Uterus (tissue), 2 donors: ENCODE measurements at regions not wholly inside any gene's neighbourhood (a gene's known extent, or its start where the extent isn't known, plus 50 kb on each side); places are given as distances from the start of the nearest gene placed in this dataset.

Experiments
- POLR2A ChIP-seq, 2 donors: fragments of 450-650 bp; IDR thresholded peaks; one replicate each; pipeline ENCODE4 v1.6.1; 2016; ENCODE audit warnings: antibody characterized with exemption in 2 of 2, mild to moderate bottlenecking in 1 of 2, moderate library complexity in 1 of 2
- TF ChIP-seq, protein P1 (sequence below), 4 experiments: fragments of 200-600 bp in 2 of 4; fragments of 450-650 bp in 2 of 4; sonication (generic) in 2 of 4; IDR thresholded peaks; one replicate each; pipeline ENCODE4 v1.5.1; 2016 to 2019; ENCODE audit warnings: antibody characterized with exemption in 4 of 4, mild to moderate bottlenecking in 2 of 4, moderate library complexity in 1 of 4

GRCh38 chr17:31724619-31725018, 134.4 kb downstream of the COPRS start:
- TF ChIP-seq POLR2A (IDR thresholded peaks at IDR 0.05), result no peak
- TF ChIP-seq, protein P1, sequence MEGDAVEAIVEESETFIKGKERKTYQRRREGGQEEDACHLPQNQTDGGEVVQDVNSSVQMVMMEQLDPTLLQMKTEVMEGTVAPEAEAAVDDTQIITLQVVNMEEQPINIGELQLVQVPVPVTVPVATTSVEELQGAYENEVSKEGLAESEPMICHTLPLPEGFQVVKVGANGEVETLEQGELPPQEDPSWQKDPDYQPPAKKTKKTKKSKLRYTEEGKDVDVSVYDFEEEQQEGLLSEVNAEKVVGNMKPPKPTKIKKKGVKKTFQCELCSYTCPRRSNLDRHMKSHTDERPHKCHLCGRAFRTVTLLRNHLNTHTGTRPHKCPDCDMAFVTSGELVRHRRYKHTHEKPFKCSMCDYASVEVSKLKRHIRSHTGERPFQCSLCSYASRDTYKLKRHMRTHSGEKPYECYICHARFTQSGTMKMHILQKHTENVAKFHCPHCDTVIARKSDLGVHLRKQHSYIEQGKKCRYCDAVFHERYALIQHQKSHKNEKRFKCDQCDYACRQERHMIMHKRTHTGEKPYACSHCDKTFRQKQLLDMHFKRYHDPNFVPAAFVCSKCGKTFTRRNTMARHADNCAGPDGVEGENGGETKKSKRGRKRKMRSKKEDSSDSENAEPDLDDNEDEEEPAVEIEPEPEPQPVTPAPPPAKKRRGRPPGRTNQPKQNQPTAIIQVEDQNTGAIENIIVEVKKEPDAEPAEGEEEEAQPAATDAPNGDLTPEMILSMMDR (IDR thresholded peaks at IDR 0.05), result no peak
